Endodermal cell (in vitro differentiated cells): ENCODE measurements at regions not wholly inside any gene's neighbourhood (a gene's known extent, or its start where the extent isn't known, plus 50 kb on each side); places are given as distances from the start of the nearest gene placed in this dataset.
A peak's percentile ranks its signal among the peaks of the same experiment; 100 is the strongest.

Experiments used
- DNase-seq: peaks from one replicate; pipeline ENCODE4 v3.0.0-alpha.2; 2017
- H3K27ac ChIP-seq: 2 replicates; pipeline ENCODE4 v1.5.1; 2013; ENCODE audit warnings: mild to moderate bottlenecking, low read depth, low read length, moderate library complexity
- H3K27me3 ChIP-seq: 2 replicates; pipeline ENCODE4 v1.6.1; 2013; ENCODE audit warnings: mild to moderate bottlenecking, low read length, moderate library complexity; ENCODE audit not compliant: insufficient read depth, control insufficient read depth, poor library complexity, severe bottlenecking
- H3K36me3 ChIP-seq: 2 replicates; pipeline ENCODE4 v1.7.0; 2013; ENCODE audit warnings: mild to moderate bottlenecking, low read length, moderate library complexity; ENCODE audit not compliant: control insufficient read depth, insufficient read depth
- H3K4me1 ChIP-seq: one replicate; pipeline ENCODE4 v1.7.0; 2013; ENCODE audit warnings: low read length; ENCODE audit not compliant: control insufficient read depth, insufficient read depth
- H3K4me3 ChIP-seq: 2 replicates; pipeline ENCODE4 v1.5.1; 2013; ENCODE audit warnings: mild to moderate bottlenecking, low read length, moderate library complexity
- H3K9ac ChIP-seq: 2 replicates; pipeline ENCODE4 v1.6.1; 2013; ENCODE audit warnings: mild to moderate bottlenecking, low read length, moderate library complexity; ENCODE audit not compliant: poor library complexity, severe bottlenecking; ENCODE audit errors: extremely low read depth
- H3K9me3 ChIP-seq: 2 replicates; pipeline ENCODE4 v1.6.1; 2013; ENCODE audit warnings: mild to moderate bottlenecking, low read length, moderate library complexity; ENCODE audit not compliant: control insufficient read depth
- H3K27ac Mint-ChIP-seq: 2 replicates; pipeline ENCODE4 v1.8.0; 2020; ENCODE audit warnings: mixed read lengths
- H3K27me3 Mint-ChIP-seq: 2 replicates; pipeline ENCODE4 v1.8.0; 2021; ENCODE audit warnings: mild to moderate bottlenecking, mixed read lengths; ENCODE audit not compliant: insufficient read depth
- H3K36me3 Mint-ChIP-seq: 2 replicates; pipeline ENCODE4 v1.8.0; 2020; ENCODE audit warnings: low read depth, mixed read lengths
- H3K4me1 Mint-ChIP-seq: 2 replicates; pipeline ENCODE4 v1.8.0; 2020; ENCODE audit warnings: mixed read lengths
- H3K4me3 Mint-ChIP-seq: 2 replicates; pipeline ENCODE4 v1.8.0; 2020; ENCODE audit warnings: mild to moderate bottlenecking, moderate library complexity, mixed read lengths
- H3K9me3 Mint-ChIP-seq: 2 replicates; pipeline ENCODE4 v1.8.0; 2020; ENCODE audit warnings: mild to moderate bottlenecking, mixed read lengths
- CTCF ChIP-seq: fragments of 200-600 bp; sonication (generic); conservative IDR thresholded peaks from 2 replicates; pipeline ENCODE4 v1.5.0; 2021; ENCODE audit warnings: antibody characterized with exemption, mild to moderate bottlenecking
- WGBS, 2 experiments: methylation state at CpG; one replicate each; pipeline versions ENCODE4 v1.1.5 to v1.1.7; 2013; ENCODE audit warnings: missing lambda C conversion rate in 2 of 2, mixed read lengths in 1 of 2; ENCODE audit not compliant: insufficient coverage in 1 of 2, insufficient read length in 1 of 2; 5-methylcytosine and 5-hydroxymethylcytosine counted together

DNA sequence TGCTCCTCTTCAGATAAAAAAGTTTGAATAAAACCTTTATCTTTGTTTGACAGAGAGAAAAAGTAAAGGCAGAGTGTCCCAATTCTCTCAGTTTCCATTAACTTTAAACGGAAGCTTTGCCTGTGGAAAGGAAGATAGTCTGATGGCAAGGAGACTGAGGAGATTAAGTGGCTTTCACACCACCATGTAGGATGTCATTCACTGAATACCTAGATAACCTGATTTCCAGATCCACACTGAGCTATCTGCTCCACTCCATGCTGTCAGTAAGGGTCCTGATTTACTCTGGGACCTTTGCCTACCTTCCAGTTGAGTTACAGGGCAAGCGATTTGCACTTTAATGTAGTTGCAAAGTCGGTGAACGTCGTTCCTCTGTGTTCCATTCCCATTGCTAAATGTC, 233.4 kb upstream of the TBL1XR1 start:
- Mint-ChIP-seq H3K9me3 (no peaks in the 10 kb centered on the region), H3K27me3 (no peaks in the 10 kb centered on the region), H3K4me3 (no peak overlapping the region), H3K27ac (peak overlapping the region; percentile 42), H3K36me3 (no peaks in the 10 kb centered on the region), H3K4me1 (peaks cover 33% of the 10 kb centered on the region)
- Histone ChIP-seq H3K9me3 (no peaks in the 10 kb centered on the region), H3K36me3 (no peaks in the 10 kb centered on the region), H3K4me3 (peak overlapping the region; percentile 31), H3K27ac (no peak overlapping the region), H3K27me3 (no peaks in the 10 kb centered on the region), H3K4me1 (peaks cover 14% of the 10 kb centered on the region), H3K9ac (no peak overlapping the region)
- no peak for TF ChIP-seq CTCF
- WGBS, 2 experiments: 17 to 55% methylated on average over 2 to 5 of the region's 5 CpGs
- no peak for DNase-seq

GRCh38 chr3:177431525-177432176, 234.4 kb upstream of the TBL1XR1 start:
- Mint-ChIP-seq H3K4me1 (peaks cover 33% of the 10 kb centered on the region), H3K27ac (peak overlapping the region; percentile 81), H3K9me3 (no peaks in the 10 kb centered on the region), H3K27me3 (no peaks in the 10 kb centered on the region), H3K36me3 (no peaks in the 10 kb centered on the region), H3K4me3 (no peak overlapping the region)
- Histone ChIP-seq H3K9ac (peak overlapping the region; percentile 16), H3K27ac (no peak overlapping the region), H3K4me1 (peaks cover 14% of the 10 kb centered on the region), H3K27me3 (no peaks in the 10 kb centered on the region), H3K4me3 (peak overlapping the region; percentile 31), H3K36me3 (no peaks in the 10 kb centered on the region), H3K9me3 (no peaks in the 10 kb centered on the region)
- TF ChIP-seq CTCF: no peak
- WGBS, 2 experiments: 40 to 43% methylated on average over 3 to 6 of the region's 7 CpGs
- no peak for DNase-seq

GRCh38 chr3:177435301-177435700, 238.0 kb upstream of the TBL1XR1 start:
- Histone ChIP-seq H3K4me3 (no peak overlapping the region), H3K27ac (no peak overlapping the region), H3K4me1 (peaks cover 8% of the 10 kb centered on the region), H3K36me3 (no peaks in the 10 kb centered on the region), H3K9ac (no peak overlapping the region), H3K27me3 (no peaks in the 10 kb centered on the region), H3K9me3 (no peaks in the 10 kb centered on the region)
- Mint-ChIP-seq H3K4me1 (peaks cover 22% of the 10 kb centered on the region), H3K4me3 (no peak overlapping the region), H3K27ac (no peak overlapping the region), H3K27me3 (no peaks in the 10 kb centered on the region), H3K9me3 (no peaks in the 10 kb centered on the region), H3K36me3 (no peaks in the 10 kb centered on the region)
- DNase-seq: no peak
- WGBS, 2 experiments: 96% methylated on average over 3 of the region's 3 CpGs; no CpG with 5 or more reads in 1 of the 2 experiments
- no peak for TF ChIP-seq CTCF
